SU-DHL-6 (cell line): ENCODE measurements at regions not wholly inside any gene's neighbourhood (a gene's known extent, or its start where the extent isn't known, plus 50 kb on each side); places are given as distances from the start of the nearest gene placed in this dataset.

Experiments used
- CTCF ChIP-seq: fragments of 200-600 bp; sonication (generic); IDR thresholded peaks from one replicate; pipeline ENCODE4 v1.5.1; 2017; ENCODE audit warnings: antibody characterized with exemption, mild to moderate bottlenecking, low read length, moderate library complexity; ENCODE audit not compliant: insufficient read depth, poor library complexity, severe bottlenecking
- EZH2phosphoT487 ChIP-seq: fragments of 200-600 bp; sonication (generic), shearing (Covaris generic); conservative IDR thresholded peaks from 2 replicates; pipeline ENCODE4 v1.6.1; 2018; ENCODE audit warnings: mild to moderate bottlenecking, antibody characterized with exemption, low read length, moderate library complexity, mixed read lengths

DNA sequence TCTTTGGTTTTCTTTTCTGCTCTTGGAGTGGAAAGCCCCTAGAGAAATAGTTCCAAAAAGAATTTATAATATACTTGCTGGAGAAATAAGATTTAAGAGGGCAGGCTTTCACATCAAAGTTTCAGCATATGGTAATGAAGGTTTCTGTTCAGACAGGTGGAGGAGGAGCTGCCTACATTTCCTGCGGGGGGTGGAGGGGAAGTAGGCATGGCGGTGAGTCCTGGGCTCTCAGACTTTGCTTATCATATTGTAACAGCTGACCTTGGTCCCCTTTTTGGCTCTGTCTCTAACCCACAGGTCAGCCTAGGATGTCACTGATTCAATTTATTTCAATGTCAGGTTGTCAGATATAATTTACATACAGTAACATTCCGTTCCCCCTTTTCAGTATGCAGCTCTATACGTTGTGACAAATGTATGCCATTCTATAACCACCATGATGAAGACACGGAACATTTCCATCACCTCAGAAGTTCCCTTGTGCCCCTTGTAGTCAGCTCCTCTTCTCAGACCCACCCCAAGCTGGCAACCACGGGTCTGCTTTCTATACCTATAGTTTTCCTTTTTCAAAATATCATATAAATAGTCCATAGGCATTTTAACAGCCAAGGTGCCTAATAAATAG, 77.6 kb upstream of the GGTLC1 start:
- no peak for TF ChIP-seq CTCF
- no peak for TF ChIP-seq EZH2phosphoT487
